Keratinocyte (primary cell): ENCODE measurements at regions not wholly inside any gene's neighbourhood (a gene's known extent, or its start where the extent isn't known, plus 50 kb on each side); places are given as distances from the start of the nearest gene placed in this dataset.
"Not testable (repeated sequence)": the region's sequence is repeated elsewhere in the genome, so short reads cannot be mapped to it uniquely, and the experiment has no call there.

ENCODE experiments used
- DNase-seq: peaks from one replicate; pipeline ENCODE4 v3.0.0-alpha.2; 2011; ENCODE audit warnings: low read depth, missing footprints, low spot score
- FAIRE-seq: peaks from 2 replicates; lab custom pipeline; 2011; peaks lifted over from hg19 to GRCh38; lab: Jason Lieb, UNC
- H2AFZ ChIP-seq: 2 replicates; pipeline ENCODE4 v1.6.0; 2012; ENCODE audit warnings: low read length, control low read depth, inconsistent platforms; ENCODE audit not compliant: control insufficient read depth
- H3K27ac ChIP-seq: 2 replicates; pipeline ENCODE4 v1.5.1; 2011; ENCODE audit warnings: low read length; ENCODE audit not compliant: control insufficient read depth, insufficient read depth
- H3K27me3 ChIP-seq: 3 replicates; pipeline ENCODE4 v1.6.0; 2011; ENCODE audit warnings: low read length; ENCODE audit not compliant: control insufficient read depth, insufficient read depth; ENCODE audit errors: extremely low read depth
- H3K36me3 ChIP-seq, 2 experiments: 2 replicates in 1 of 2; 3 replicates in 1 of 2; pipeline ENCODE4 v1.5.1; 2011; ENCODE audit warnings: low read length in 2 of 2, mild to moderate bottlenecking in 1 of 2; ENCODE audit not compliant: control insufficient read depth in 2 of 2, insufficient read depth in 2 of 2; ENCODE audit errors: extremely low read depth in 1 of 2
- H3K4me1 ChIP-seq: 3 replicates; pipeline ENCODE4 v1.5.1; 2011; ENCODE audit warnings: low read length; ENCODE audit not compliant: control insufficient read depth, insufficient read depth; ENCODE audit errors: extremely low read depth
- H3K4me2 ChIP-seq: 3 replicates; pipeline ENCODE4 v1.6.0; 2011; ENCODE audit warnings: low read depth, low read length; ENCODE audit not compliant: control insufficient read depth, insufficient read depth; ENCODE audit errors: extremely low read depth
- H3K4me3 ChIP-seq, 3 experiments: fragments of 200-600 bp in 1 of 3; sonication (generic) in 1 of 3; 2 replicates in 2 of 3; 3 replicates in 1 of 3; pipeline ENCODE4 v1.5.1; 2011 to 2016; ENCODE audit warnings: low read length in 3 of 3, mild to moderate bottlenecking in 3 of 3, control low read depth in 2 of 3, inconsistent platforms in 1 of 3, low read depth in 1 of 3, mixed read lengths in 1 of 3, mixed run types in 1 of 3, moderate library complexity in 1 of 3; ENCODE audit not compliant: control insufficient read depth in 2 of 3, insufficient read depth in 2 of 3; ENCODE audit errors: extremely low read depth in 1 of 3
- H3K79me2 ChIP-seq: 2 replicates; pipeline ENCODE4 v1.6.0; 2012; ENCODE audit warnings: low read length; ENCODE audit not compliant: control insufficient read depth, insufficient read depth
- H3K9ac ChIP-seq: 3 replicates; pipeline ENCODE4 v1.6.0; 2011; ENCODE audit warnings: low read length; ENCODE audit not compliant: control insufficient read depth, insufficient read depth; ENCODE audit errors: extremely low read depth
- H3K9me1 ChIP-seq: 3 replicates; pipeline ENCODE4 v1.6.0; 2011; ENCODE audit warnings: low read length; ENCODE audit not compliant: control insufficient read depth, insufficient read depth; ENCODE audit errors: extremely low read depth
- H3K9me3 ChIP-seq: 2 replicates; pipeline ENCODE4 v1.5.1; 2012; ENCODE audit warnings: low read depth, low read length; ENCODE audit not compliant: control insufficient read depth
- H4K20me1 ChIP-seq: 3 replicates; pipeline ENCODE4 v1.6.0; 2011; ENCODE audit warnings: low read length; ENCODE audit not compliant: control insufficient read depth, insufficient read depth; ENCODE audit errors: extremely low read depth
- CTCF ChIP-seq, 3 experiments: IDR thresholded peaks in 1 of 3; conservative IDR thresholded peaks in 1 of 3; optimal IDR thresholded peaks in 1 of 3; 2 replicates in 2 of 3; 3 replicates in 1 of 3; pipeline versions ENCODE3 to v1.5.1; 2011; ENCODE audit warnings: low read length in 3 of 3, mild to moderate bottlenecking in 3 of 3, moderate library complexity in 2 of 3, control low read depth in 1 of 3, inconsistent platforms in 1 of 3; ENCODE audit not compliant: insufficient read depth in 2 of 3; ENCODE audit errors: extremely low read depth in 1 of 3
- EZH2 ChIP-seq: IDR thresholded peaks from one replicate; pipeline ENCODE4 v1.6.1; 2012; ENCODE audit warnings: inconsistent platforms, mild to moderate bottlenecking, low read length, moderate library complexity
- dilution Hi-C: fragments of 300-500 bp; cut with MboI; formaldehyde crosslinking; loops from one replicate; pipeline ENCODE4 v1.7.0; 2020; ENCODE audit warnings: low sequenced_read_pairs; ENCODE audit not compliant: extremely low pct_ligation_motif_present

GRCh38 chr19:28999724-29000433 lies 213.1 kb downstream of the UQCRFS1 start:
- H3K79me2 ChIP-seq = no peaks in the 10 kb centered on the region
- peaks cover 8% of the 10 kb centered on the region for H3K9me3 ChIP-seq
- no peaks in the 10 kb centered on the region for H3K9me1 ChIP-seq
- no peak overlapping the region for H2AFZ ChIP-seq
- H3K27ac ChIP-seq = no peak overlapping the region
- FAIRE-seq = no peak
- dilution Hi-C loops = no loop called here
- no peak for DNase-seq
- TF ChIP-seq CTCF (optimal IDR thresholded peaks at IDR 0.05 in 1 of 3, IDR thresholded peaks at IDR 0.05 in 1 of 3, conservative IDR thresholded peaks at IDR 0.05 in 1 of 3; ENCODE audit: extremely low read depth in 1 of 3, insufficient read depth in 2 of 3, low read length in 3 of 3) (no peak), EZH2 (no peak)
- no peaks in the 10 kb centered on the region for H3K4me1 ChIP-seq
- H3K27me3 ChIP-seq = no peaks in the 10 kb centered on the region
- H3K9ac ChIP-seq = no peak overlapping the region
- H3K36me3 ChIP-seq = no peaks in the 10 kb centered on the region
- no peaks in the 10 kb centered on the region for H4K20me1 ChIP-seq
- H3K4me2 ChIP-seq = no peak overlapping the region
- H3K4me3 ChIP-seq = no peak overlapping the region

- Histone ChIP-seq H3K79me2 (no peaks in the 10 kb centered on the region), H3K4me2 (no peak overlapping the region), H3K36me3 (no peaks in the 10 kb centered on the region), H3K9me3 (peaks cover 10% of the 10 kb centered on the region), H3K4me3 (no peak overlapping the region), H3K9me1 (no peaks in the 10 kb centered on the region), H3K4me1 (no peaks in the 10 kb centered on the region), H3K9ac (no peak overlapping the region), H3K27ac (no peak overlapping the region), H3K27me3 (no peaks in the 10 kb centered on the region), H2AFZ (no peak overlapping the region), H4K20me1 (no peaks in the 10 kb centered on the region)
- no peak for FAIRE-seq
- TF ChIP-seq EZH2 (no peak), CTCF (optimal IDR thresholded peaks at IDR 0.05 in 1 of 3, IDR thresholded peaks at IDR 0.05 in 1 of 3, conservative IDR thresholded peaks at IDR 0.05 in 1 of 3; ENCODE audit: extremely low read depth in 1 of 3, insufficient read depth in 2 of 3, low read length in 3 of 3) (no peak)
- no peak for DNase-seq
- dilution Hi-C loops = no loop called here
Measured at GRCh38 chr19:28998974-28999373, 214.0 kb downstream of the UQCRFS1 start.

DNA sequence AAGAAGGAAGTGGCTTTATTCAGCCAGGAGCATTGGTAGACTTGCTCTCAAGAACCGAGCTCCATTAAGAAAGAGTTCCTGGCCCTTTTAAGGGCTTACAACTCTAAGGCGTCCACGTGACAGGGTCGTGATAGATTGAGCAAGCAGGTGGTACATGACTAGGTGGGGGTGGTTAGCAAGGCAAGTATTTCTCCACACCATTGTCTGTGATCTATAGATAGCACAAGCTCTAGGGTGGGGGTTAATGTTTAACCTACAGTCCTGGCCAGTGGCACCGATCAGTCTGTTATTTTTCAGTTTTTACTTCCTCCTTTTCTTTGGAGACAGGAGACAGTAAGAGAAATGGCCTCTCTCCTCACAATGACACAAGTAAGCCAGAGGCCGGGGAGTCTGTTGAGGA lies 215.1 kb downstream of the UQCRFS1 start:
- H3K36me3 ChIP-seq, H3K27ac ChIP-seq, H4K20me1 ChIP-seq, H3K9ac ChIP-seq, dilution Hi-C loops, H3K79me2 ChIP-seq, H3K4me2 ChIP-seq, H3K9me3 ChIP-seq, H3K4me3 ChIP-seq, H3K9me1 ChIP-seq, FAIRE-seq, DNase-seq, H3K27me3 ChIP-seq, H2AFZ ChIP-seq, H3K4me1 ChIP-seq: not testable (repeated sequence)
